NCI-H526 treated with DMSO at 0.1 percent for 48 hours (cell line): ENCODE measurements at regions not wholly inside any gene's neighbourhood (a gene's known extent, or its start where the extent isn't known, plus 50 kb on each side); places are given as distances from the start of the nearest gene placed in this dataset.

Experiments used
- DNase-seq: peaks from one replicate; lab custom pipeline; 2025; lab: John Stamatoyannopoulos, UW

DNA sequence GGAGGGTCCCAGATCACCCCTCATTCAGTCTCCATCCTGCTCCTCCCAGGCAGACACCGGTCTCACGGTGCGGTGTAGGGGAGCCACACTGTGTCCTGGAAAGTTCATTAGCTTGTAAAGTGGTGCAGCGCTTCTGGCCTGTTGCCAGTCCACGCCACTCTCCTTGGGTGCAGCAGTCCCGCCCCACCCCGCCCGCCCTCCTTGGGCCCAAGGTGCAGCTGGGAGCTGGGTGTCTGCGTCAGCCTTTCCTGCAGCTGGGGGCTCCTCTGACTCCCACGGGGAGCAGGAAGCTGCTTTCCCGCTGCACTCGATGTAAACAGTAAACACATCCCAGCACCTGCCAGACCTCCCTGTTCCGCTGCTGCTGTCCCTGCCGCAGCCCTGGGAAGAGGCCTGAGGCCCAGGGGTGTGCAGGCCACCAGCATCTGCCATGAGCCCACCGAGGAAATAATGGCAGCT, 53.8 kb upstream of the ASB18 start:
- DNase-seq = no peak

- no peak for DNase-seq
Observed at GRCh38 chr2:236318401-236318800, 54.2 kb upstream of the ASB18 start.

- peak; percentile 1 for DNase-seq
Observed at GRCh38 chr2:236319036-236319435, 54.8 kb upstream of the ASB18 start.

- no peak for DNase-seq
Observed at GRCh38 chr2:236321415-236321814, 57.2 kb upstream of the ASB18 start.

- DNase-seq = no peak
Observed at GRCh38 chr2:236333417-236334121, 69.4 kb upstream of the ASB18 start.

DNA sequence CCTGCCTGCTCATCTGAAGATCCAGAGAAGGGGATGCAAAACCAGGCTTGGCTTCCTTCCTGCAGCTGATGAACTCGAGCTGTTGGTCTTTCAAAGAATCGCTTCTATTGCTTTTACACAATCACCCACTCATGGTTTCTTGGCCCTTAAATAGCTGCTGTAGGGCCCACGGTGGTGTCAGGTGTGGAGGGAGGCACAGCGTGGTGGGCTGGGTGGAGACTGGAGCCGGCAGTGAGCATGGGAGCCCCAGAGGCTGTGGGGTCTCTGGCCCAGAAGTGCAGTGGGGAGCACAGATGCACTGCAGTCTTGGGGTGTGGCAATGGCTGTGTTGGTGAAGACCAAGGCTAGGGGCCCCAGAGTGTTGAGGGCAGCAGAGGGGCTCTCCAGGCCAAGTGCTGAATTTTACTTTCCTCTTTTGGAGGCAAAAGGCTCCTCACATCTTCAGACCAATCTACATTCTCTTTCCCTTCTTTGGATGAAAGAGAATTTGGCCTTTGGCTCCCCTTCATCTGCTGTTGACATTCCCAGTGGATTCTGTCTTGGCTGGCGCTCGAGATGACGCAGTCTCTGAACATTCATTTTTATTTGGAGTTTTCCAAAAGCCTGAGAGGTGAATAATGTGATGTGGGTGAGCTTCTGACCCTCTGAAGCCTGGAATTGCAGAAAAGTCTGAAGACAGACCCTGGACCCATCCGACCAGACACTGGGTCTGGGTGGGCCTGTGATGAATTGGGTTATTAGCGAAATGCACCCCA, 70.1 kb upstream of the ASB18 start:
- DNase-seq = no peak

DNA sequence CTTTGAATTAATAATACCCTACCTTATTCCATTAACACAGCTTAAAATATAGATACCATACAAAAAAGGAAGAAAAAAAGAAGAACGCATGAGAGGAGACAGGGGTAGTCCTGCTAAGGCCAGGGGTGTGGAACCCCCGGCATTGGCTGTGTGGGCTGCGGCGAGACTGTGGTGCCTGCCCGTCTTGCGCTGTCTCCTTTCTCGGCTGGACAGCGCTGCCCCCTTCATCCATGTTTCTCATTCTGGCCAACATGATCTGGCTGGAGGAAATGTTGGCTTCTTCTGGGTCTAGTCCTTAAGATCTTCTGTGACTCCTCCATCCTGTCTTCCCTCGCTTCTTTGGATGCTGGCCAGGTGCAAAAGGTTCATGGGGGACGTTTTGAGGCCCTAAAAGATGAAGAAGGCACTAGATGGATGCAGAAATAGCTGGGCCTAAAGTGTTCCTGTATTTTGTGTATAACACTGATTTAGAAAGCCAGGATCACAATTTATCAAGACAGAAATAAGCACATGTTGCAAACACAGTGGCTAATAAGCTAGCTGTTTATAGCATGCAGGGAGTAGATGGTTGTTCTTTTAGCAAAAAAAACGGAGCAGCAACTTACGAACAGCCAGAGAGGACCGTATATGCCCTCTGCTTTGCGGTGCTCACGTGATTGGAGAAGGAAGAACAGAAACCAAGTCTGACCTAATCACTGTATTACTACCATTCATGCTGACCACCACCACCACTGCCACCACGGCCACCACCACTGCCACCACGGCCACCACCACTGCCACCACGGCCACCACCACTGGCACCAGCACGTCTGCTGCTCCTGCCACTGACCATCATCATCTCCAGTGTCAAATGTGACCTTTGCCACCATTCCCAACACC, 71.7 kb upstream of the ASB18 start:
- DNase-seq = no peak

DNA sequence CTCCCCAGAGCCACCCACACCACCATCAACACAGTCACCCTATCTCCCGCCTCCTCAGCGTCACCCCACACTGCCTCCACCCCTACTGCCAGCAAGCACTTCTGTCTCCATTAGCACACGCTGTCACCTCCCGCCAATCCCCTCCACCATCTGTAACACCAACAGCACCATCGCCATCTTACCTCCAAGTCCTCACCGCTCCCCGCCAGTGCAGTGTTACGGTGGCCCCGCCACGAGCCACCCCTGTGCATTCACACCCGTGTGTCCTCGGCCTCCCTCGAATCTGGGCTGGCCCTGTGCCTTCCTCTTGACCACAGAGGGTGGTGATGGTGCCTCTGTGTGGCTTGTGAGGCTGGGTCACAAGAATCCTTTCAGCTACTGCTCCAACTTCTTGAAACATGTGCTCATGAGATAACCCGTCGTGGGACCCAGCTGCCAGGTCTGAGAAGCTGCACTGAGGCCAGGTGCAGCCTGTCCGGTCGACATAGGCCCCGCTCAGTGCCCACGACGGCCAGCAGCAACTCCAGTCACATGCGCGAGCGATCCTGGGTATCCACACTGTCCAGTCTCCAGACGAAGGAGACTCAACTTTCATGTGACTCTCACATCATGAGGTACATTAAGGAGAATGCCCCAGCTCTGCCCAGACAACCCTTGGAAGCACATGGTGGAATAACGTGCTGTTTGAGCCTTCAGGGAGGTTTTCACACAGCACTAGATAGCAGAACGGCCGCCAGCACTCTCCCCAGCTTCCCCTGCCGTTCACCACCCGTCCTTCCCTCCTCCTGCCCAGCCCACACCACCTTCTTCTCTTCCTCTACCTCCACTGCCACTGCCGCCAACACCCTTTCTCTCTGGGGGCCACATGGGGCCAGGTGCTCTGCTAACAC, 72.6 kb upstream of the ASB18 start:
- no peak for DNase-seq

- DNase-seq = no peak
Observed at GRCh38 chr2:236337465-236338325, 73.5 kb upstream of the ASB18 start.

- no peak for DNase-seq
Observed at GRCh38 chr2:236338495-236339184, 74.4 kb upstream of the ASB18 start.

GRCh38 chr2:236340251-236340650, 76.0 kb upstream of the ASB18 start:
- no peak for DNase-seq

GRCh38 chr2:236341067-236341466, 76.9 kb upstream of the ASB18 start:
- no peak for DNase-seq

GRCh38 chr2:236341721-236342120, 77.5 kb upstream of the ASB18 start:
- DNase-seq = no peak

GRCh38 chr2:236342507-236342906, 78.3 kb upstream of the ASB18 start:
- DNase-seq = no peak

DNA sequence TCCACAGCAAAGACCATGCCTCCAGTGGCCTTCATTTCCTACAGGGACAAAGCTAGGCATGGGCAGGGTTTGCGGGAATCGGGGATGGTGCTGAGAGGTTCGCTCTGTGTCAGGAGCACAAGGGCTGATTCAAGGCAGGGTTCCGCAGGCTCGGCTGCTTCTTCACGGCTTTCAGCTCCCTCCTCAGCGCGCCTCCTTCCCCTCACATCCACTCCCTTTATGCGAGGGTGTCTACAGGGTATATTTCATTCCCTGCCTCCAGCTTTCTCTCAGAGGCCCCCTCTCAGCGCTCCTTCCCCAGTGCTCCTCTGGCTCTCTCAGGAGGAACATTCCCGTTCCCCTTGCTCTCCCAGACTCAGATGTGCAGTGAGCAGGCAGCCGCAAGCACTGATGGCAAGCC, 78.7 kb upstream of the ASB18 start:
- DNase-seq = no peak

DNA sequence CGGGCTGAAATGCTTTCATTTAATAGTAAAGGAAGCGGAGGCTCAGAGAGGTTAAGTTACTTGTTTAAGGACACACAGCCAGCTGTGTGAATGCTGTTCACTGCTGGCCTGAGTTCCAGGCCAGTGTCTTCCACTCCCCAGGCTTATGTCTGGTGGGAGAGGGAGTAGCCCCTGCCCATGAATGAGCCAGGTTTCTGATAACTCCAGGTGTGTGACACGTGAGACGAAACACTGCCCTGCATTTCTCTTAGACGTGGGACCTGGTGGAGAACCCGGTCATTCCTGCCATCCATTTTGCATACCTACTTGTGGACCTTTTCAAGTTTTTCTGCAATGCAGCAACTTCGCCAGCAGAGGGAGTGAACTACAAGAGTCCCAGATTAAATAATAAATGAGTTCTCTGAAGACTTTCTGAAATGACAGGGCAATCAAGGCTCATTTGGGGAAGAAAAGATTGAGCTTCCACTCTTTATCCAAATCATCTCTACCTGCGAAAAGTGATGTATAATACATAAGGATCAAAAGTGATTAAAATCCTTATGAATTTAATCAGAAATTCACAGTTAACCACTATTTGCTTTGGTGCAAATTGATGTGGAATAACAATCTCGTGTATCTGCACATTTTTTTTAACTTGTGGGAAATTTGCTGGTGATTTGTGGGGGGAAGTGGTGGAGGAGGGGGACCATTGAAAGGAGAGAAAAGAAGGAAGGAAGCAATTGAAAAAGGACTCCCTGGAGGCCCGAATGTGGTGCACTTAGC, 79.4 kb upstream of the ASB18 start:
- DNase-seq = peak; percentile 71

DNA sequence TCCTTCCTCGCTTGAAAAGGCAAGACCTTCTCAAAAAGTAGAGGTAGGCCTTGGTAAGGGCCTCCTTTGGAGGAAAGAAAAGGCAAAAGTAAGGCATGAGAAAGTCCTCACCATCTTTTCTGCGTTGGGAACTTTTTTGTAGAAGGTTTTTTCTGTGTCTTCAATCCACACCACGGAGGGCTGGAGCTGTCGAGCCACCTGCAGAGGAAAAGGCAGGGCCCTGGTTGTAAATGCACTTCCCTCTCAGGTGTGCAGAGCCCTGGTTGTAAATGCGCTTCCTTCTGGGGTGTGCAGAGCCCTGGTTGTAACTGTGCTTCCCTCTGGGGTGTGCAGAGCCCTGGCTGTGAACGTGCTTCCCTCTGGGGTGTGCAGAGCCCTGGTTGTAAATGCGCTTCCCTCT, 80.2 kb upstream of the ASB18 start:
- no peak for DNase-seq

- DNase-seq = no peak
Observed at GRCh38 chr2:236345081-236345714, 81.0 kb upstream of the ASB18 start.

DNA sequence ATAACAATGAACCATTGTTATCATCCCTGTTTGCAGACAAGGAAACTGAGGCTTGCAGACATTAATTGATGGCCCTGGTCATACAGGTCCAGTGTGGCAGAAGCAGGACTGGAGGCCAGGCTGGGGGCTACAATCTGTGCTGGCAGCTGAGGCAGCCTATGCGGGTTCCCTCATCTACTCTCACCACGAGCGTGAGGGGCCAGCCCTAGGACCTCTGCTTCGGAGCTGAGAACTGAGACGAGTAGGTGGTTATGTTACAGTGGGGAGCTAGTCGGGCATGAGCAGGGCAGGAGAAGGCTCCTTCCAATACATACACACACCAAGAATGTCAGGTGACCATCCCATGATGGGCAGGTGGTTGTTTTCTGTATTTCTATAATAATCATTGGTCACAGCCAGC, 82.2 kb upstream of the ASB18 start:
- DNase-seq = no peak
